GM19397 (cell line): ENCODE measurements at regions not wholly inside any gene's neighbourhood (a gene's known extent, or its start where the extent isn't known, plus 50 kb on each side); places are given as distances from the start of the nearest gene placed in this dataset.
"Not testable (repeated sequence)": the region's sequence is repeated elsewhere in the genome, so short reads cannot be mapped to it uniquely, and the experiment has no call there.

Experiments used
- ATAC-seq: cut with Tn5 transposase; IDR thresholded peaks from one replicate; pipeline ENCODE4 v1.9.1; 2021; ENCODE audit warnings: mild to moderate bottlenecking, moderate library complexity; ENCODE audit not compliant: unreplicated experiment

- ATAC-seq, result no peak
These were observed 813.5 kb downstream of the MCTP2 start for GRCh38 chr15:95044745-95045417.

GRCh38 chr15:95051861-95052260 is 820.5 kb downstream of the MCTP2 start:
- ATAC-seq, result no peak

- no peak for ATAC-seq
These were observed 828.1 kb downstream of the MCTP2 start for GRCh38 chr15:95059346-95059905.

GRCh38 chr15:95068701-95069521 is 837.5 kb downstream of the MCTP2 start:
- ATAC-seq, result no peak

GRCh38 chr15:95075792-95076677 is 844.7 kb downstream of the MCTP2 start:
- no peak for ATAC-seq

- ATAC-seq, result no peak
These were observed 845.3 kb downstream of the MCTP2 start for GRCh38 chr15:95076678-95076990.

GRCh38 chr15:95078003-95078402 is 846.6 kb downstream of the MCTP2 start:
- no peak for ATAC-seq

- not testable (repeated sequence) for ATAC-seq
These were observed 848.9 kb downstream of the MCTP2 start for GRCh38 chr15:95080228-95080627.

- no peak for ATAC-seq
These were observed 853.7 kb downstream of the MCTP2 start for GRCh38 chr15:95085056-95085455.

- no peak for ATAC-seq
These were observed 855.3 kb downstream of the MCTP2 start for GRCh38 chr15:95086531-95087252.

GRCh38 chr15:95087253-95087609 is 855.9 kb downstream of the MCTP2 start:
- no peak for ATAC-seq

GRCh38 chr15:95091444-95091843 is 860.1 kb downstream of the MCTP2 start:
- no peak for ATAC-seq

- no peak for ATAC-seq
These were observed 863.9 kb downstream of the MCTP2 start for GRCh38 chr15:95095250-95095649.

- ATAC-seq, result no peak
These were observed 865.3 kb downstream of the MCTP2 start for GRCh38 chr15:95096651-95097050.

GRCh38 chr15:95097361-95097760 is 866.0 kb downstream of the MCTP2 start:
- ATAC-seq, result no peak

GRCh38 chr15:95105229-95105628 is 873.9 kb downstream of the MCTP2 start:
- no peak for ATAC-seq

- ATAC-seq, result no peak
These were observed 875.4 kb downstream of the MCTP2 start for GRCh38 chr15:95106801-95107200.

GRCh38 chr15:95108673-95109072 is 877.3 kb downstream of the MCTP2 start:
- no peak for ATAC-seq

GRCh38 chr15:95111969-95112368 is 880.6 kb downstream of the MCTP2 start:
- no peak for ATAC-seq

GRCh38 chr15:95113041-95113440 is 881.7 kb downstream of the MCTP2 start:
- ATAC-seq, result no peak
